SK-N-SH treated with all-trans-retinoic acid at 6 μM for 48 hours (cell line): ENCODE measurements at regions not wholly inside any gene's neighbourhood (a gene's known extent, or its start where the extent isn't known, plus 50 kb on each side); places are given as distances from the start of the nearest gene placed in this dataset.

Experiments
- ATAC-seq: fragments of 200-7000 bp; cut with Tn5 transposase; 3 replicates; pipeline ENCODE4 v1.9.1; 2020; ENCODE audit warnings: mild to moderate bottlenecking, moderate library complexity
- ARNTL ChIP-seq: fragments of 450-650 bp; formaldehyde crosslinking; IDR thresholded peaks from 2 replicates; pipeline ENCODE4 v1.5.0; 2020; ENCODE audit warnings: low read depth, mild to moderate bottlenecking, moderate library complexity, borderline replicate concordance
- BACH2 ChIP-seq: fragments of 250-450 bp; sonication (Bioruptor Pico); IDR thresholded peaks from 2 replicates; pipeline ENCODE4 v1.9.0; 2021; ENCODE audit warnings: mild to moderate bottlenecking, borderline replicate concordance
- ESRRG ChIP-seq: fragments of 250-450 bp; sonication (Bioruptor Pico); IDR thresholded peaks from 2 replicates; pipeline ENCODE4 v1.6.1; 2021; ENCODE audit warnings: mild to moderate bottlenecking
- ISL1 ChIP-seq: fragments of 250-450 bp; sonication (Bioruptor Pico); IDR thresholded peaks from 2 replicates; pipeline ENCODE4 v2.1.2; 2022; ENCODE audit warnings: mild to moderate bottlenecking, moderate library complexity
- OSR1 ChIP-seq: fragments of 250-450 bp; sonication (Bioruptor Pico); IDR thresholded peaks from 2 replicates; pipeline ENCODE4 v1.8.0; 2022; ENCODE audit warnings: moderate library complexity, mild to moderate bottlenecking, inconsistent platforms
- PPARA ChIP-seq: fragments of 250-450 bp; sonication (Bioruptor Pico); IDR thresholded peaks from 2 replicates; pipeline ENCODE4 v1.5.0; 2020; ENCODE audit warnings: mild to moderate bottlenecking, borderline replicate concordance
- RARB ChIP-seq: fragments of 250-450 bp; sonication (Bioruptor Pico); IDR thresholded peaks from 2 replicates; pipeline ENCODE4 v1.8.0; 2021; ENCODE audit warnings: mild to moderate bottlenecking, moderate library complexity
- TCF4 ChIP-seq: fragments of 250-450 bp; sonication (Bioruptor Pico); IDR thresholded peaks from 2 replicates; pipeline ENCODE4 v1.8.0; 2021; ENCODE audit warnings: mild to moderate bottlenecking, moderate library complexity, borderline replicate concordance
- ZC3H10 ChIP-seq: fragments of 250-450 bp; sonication (Bioruptor Pico); IDR thresholded peaks from 2 replicates; pipeline ENCODE4 v1.5.1; 2021; ENCODE audit warnings: mild to moderate bottlenecking, moderate library complexity
- ZFP3 ChIP-seq: fragments of 250-450 bp; sonication (Bioruptor Pico); IDR thresholded peaks from 2 replicates; pipeline ENCODE4 v1.5.0; 2020; ENCODE audit warnings: mild to moderate bottlenecking, moderate library complexity
- ZFP30 ChIP-seq: fragments of 450-650 bp; formaldehyde crosslinking; IDR thresholded peaks from 2 replicates; pipeline ENCODE4 v1.5.0; 2022; ENCODE audit warnings: mild to moderate bottlenecking, moderate library complexity
- ZNF565 ChIP-seq: fragments of 450-650 bp; formaldehyde crosslinking; conservative IDR thresholded peaks from 2 replicates; pipeline ENCODE4 v1.5.0; 2020; ENCODE audit warnings: low read depth, mild to moderate bottlenecking, moderate library complexity
- ZNF8 ChIP-seq: fragments of 450-650 bp; formaldehyde crosslinking; IDR thresholded peaks from 2 replicates; pipeline ENCODE4 v1.5.0; 2020; ENCODE audit warnings: mild to moderate bottlenecking, moderate library complexity
- TF ChIP-seq, protein P1 (sequence below): fragments of 250-450 bp; sonication (Bioruptor Pico); IDR thresholded peaks from 2 replicates; pipeline ENCODE4 v1.8.0; 2020; ENCODE audit warnings: mild to moderate bottlenecking, moderate library complexity, borderline replicate concordance
- TF ChIP-seq, protein P2 (sequence below): fragments of 250-450 bp; sonication (Bioruptor Pico); IDR thresholded peaks from 2 replicates; pipeline ENCODE4 v1.5.1; 2020; ENCODE audit warnings: low read depth, mild to moderate bottlenecking, moderate library complexity
- TF ChIP-seq, protein P3 (sequence below): fragments of 250-450 bp; sonication (Bioruptor Pico); IDR thresholded peaks from 2 replicates; pipeline ENCODE4 v1.5.1; 2021; ENCODE audit warnings: mild to moderate bottlenecking, moderate library complexity
- TF ChIP-seq, protein P4 (sequence below): fragments of 250-450 bp; sonication (Bioruptor Pico); IDR thresholded peaks from 2 replicates; pipeline ENCODE4 v1.8.0; 2021; ENCODE audit warnings: low read depth, mild to moderate bottlenecking, moderate library complexity, borderline replicate concordance
- TF ChIP-seq, protein P5 (sequence below): fragments of 250-450 bp; sonication (Bioruptor Pico); IDR thresholded peaks from 2 replicates; pipeline ENCODE4 v1.5.0; 2020; ENCODE audit warnings: mild to moderate bottlenecking, moderate library complexity

DNA sequence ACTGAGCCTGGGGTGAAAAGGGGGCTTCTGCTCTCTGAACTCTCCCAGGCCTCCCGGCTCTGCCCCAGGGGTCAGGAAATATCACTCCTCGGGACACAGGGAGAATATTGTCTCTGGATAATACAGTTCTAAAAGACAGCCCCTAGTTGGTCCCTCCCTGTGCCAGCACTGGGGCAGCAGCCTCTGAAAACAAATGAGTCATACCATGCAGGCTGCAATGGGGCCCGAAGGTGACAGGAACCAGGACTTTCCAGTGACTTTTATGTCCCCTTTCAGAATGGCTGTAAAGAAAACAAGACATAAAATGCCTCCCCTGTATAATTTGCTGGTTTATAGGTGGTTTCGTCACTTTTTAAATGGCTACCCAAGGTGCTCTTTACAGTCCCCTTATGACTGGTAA, 360.0 kb downstream of the NPHP4 start:
- ATAC-seq: no peak
- TF ChIP-seq ZFP30 (CRISPR knock-in tag) (no peak), ZNF565 (CRISPR knock-in tag) (no peak), RARB (CRISPR knock-in tag) (no peak), ESRRG (no peak), ARNTL (no peak), ISL1 (no peak), ZFP3 (no peak), PPARA (CRISPR knock-in tag) (no peak), TCF4 (CRISPR knock-in tag) (no peak), BACH2 (CRISPR knock-in tag) (no peak), OSR1 (no peak), ZNF8 (CRISPR knock-in tag) (no peak)
- TF ChIP-seq, protein P1, sequence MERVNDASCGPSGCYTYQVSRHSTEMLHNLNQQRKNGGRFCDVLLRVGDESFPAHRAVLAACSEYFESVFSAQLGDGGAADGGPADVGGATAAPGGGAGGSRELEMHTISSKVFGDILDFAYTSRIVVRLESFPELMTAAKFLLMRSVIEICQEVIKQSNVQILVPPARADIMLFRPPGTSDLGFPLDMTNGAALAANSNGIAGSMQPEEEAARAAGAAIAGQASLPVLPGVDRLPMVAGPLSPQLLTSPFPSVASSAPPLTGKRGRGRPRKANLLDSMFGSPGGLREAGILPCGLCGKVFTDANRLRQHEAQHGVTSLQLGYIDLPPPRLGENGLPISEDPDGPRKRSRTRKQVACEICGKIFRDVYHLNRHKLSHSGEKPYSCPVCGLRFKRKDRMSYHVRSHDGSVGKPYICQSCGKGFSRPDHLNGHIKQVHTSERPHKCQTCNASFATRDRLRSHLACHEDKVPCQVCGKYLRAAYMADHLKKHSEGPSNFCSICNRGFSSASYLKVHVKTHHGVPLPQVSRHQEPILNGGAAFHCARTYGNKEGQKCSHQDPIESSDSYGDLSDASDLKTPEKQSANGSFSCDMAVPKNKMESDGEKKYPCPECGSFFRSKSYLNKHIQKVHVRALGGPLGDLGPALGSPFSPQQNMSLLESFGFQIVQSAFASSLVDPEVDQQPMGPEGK (CRISPR knock-in tag): no peak
- TF ChIP-seq, protein P2, sequence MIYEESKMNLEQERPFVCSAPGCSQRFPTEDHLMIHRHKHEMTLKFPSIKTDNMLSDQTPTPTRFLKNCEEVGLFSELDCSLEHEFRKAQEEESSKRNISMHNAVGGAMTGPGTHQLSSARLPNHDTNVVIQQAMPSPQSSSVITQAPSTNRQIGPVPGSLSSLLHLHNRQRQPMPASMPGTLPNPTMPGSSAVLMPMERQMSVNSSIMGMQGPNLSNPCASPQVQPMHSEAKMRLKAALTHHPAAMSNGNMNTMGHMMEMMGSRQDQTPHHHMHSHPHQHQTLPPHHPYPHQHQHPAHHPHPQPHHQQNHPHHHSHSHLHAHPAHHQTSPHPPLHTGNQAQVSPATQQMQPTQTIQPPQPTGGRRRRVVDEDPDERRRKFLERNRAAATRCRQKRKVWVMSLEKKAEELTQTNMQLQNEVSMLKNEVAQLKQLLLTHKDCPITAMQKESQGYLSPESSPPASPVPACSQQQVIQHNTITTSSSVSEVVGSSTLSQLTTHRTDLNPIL: no peak
- TF ChIP-seq, protein P3, sequence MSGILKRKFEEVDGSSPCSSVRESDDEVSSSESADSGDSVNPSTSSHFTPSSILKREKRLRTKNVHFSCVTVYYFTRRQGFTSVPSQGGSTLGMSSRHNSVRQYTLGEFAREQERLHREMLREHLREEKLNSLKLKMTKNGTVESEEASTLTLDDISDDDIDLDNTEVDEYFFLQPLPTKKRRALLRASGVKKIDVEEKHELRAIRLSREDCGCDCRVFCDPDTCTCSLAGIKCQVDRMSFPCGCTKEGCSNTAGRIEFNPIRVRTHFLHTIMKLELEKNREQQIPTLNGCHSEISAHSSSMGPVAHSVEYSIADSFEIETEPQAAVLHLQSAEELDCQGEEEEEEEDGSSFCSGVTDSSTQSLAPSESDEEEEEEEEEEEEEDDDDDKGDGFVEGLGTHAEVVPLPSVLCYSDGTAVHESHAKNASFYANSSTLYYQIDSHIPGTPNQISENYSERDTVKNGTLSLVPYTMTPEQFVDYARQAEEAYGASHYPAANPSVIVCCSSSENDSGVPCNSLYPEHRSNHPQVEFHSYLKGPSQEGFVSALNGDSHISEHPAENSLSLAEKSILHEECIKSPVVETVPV (CRISPR knock-in tag): no peak
- TF ChIP-seq, protein P4, sequence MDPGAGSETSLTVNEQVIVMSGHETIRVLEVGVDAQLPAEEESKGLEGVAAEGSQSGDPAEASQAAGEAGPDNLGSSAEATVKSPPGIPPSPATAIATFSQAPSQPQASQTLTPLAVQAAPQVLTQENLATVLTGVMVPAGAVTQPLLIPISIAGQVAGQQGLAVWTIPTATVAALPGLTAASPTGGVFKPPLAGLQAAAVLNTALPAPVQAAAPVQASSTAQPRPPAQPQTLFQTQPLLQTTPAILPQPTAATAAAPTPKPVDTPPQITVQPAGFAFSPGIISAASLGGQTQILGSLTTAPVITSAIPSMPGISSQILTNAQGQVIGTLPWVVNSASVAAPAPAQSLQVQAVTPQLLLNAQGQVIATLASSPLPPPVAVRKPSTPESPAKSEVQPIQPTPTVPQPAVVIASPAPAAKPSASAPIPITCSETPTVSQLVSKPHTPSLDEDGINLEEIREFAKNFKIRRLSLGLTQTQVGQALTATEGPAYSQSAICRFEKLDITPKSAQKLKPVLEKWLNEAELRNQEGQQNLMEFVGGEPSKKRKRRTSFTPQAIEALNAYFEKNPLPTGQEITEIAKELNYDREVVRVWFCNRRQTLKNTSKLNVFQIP (CRISPR knock-in tag): no peak

DNA sequence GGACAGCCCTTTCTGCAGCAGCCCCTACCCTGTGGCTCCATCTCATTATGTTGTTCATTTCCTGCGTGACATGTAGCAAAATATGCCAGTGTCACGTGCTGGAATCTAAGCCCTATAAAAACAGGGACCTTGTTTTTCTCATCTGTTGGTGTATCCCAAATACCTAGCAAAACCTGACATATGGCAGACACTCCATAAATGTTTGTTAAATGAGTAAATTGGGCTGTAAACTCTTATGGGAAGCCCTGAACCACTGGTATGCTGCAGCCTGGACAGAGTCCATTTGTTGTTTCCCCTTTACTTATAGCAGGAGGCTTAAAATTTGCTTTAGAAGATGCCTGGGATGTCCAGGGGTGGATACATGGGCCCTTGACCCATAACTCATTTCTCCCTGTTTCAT, 363.8 kb downstream of the NPHP4 start:
- no peak for ATAC-seq
- TF ChIP-seq ISL1: no peak
- TF ChIP-seq OSR1: no peak
- no peak for TF ChIP-seq ZC3H10 (CRISPR knock-in tag)
- TF ChIP-seq, protein P2: no peak
- TF ChIP-seq TCF4 (CRISPR knock-in tag): no peak
- no peak for TF ChIP-seq PPARA (CRISPR knock-in tag)
- TF ChIP-seq, protein P1 (CRISPR knock-in tag): no peak
- no peak for TF ChIP-seq RARB (CRISPR knock-in tag)
- TF ChIP-seq, protein P5, sequence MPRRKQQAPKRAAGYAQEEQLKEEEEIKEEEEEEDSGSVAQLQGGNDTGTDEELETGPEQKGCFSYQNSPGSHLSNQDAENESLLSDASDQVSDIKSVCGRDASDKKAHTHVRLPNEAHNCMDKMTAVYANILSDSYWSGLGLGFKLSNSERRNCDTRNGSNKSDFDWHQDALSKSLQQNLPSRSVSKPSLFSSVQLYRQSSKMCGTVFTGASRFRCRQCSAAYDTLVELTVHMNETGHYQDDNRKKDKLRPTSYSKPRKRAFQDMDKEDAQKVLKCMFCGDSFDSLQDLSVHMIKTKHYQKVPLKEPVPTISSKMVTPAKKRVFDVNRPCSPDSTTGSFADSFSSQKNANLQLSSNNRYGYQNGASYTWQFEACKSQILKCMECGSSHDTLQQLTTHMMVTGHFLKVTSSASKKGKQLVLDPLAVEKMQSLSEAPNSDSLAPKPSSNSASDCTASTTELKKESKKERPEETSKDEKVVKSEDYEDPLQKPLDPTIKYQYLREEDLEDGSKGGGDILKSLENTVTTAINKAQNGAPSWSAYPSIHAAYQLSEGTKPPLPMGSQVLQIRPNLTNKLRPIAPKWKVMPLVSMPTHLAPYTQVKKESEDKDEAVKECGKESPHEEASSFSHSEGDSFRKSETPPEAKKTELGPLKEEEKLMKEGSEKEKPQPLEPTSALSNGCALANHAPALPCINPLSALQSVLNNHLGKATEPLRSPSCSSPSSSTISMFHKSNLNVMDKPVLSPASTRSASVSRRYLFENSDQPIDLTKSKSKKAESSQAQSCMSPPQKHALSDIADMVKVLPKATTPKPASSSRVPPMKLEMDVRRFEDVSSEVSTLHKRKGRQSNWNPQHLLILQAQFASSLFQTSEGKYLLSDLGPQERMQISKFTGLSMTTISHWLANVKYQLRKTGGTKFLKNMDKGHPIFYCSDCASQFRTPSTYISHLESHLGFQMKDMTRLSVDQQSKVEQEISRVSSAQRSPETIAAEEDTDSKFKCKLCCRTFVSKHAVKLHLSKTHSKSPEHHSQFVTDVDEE (CRISPR knock-in tag): no peak
